HEK293 (cell line): ENCODE measurements at regions not wholly inside any gene's neighbourhood (a gene's known extent, or its start where the extent isn't known, plus 50 kb on each side); places are given as distances from the start of the nearest gene placed in this dataset.

Experiments
- BCL11B ChIP-seq: fragments of 450-650 bp; formaldehyde crosslinking; IDR thresholded peaks from 2 replicates; pipeline ENCODE4 v1.5.1; 2016; ENCODE audit warnings: low read depth, missing biosample characterization, missing genetic modification characterization
- GLIS2 ChIP-seq: fragments of 450-650 bp; formaldehyde crosslinking; IDR thresholded peaks from 2 replicates; pipeline ENCODE4 v1.5.1; 2016; ENCODE audit warnings: missing biosample characterization, missing genetic modification characterization
- INSM2 ChIP-seq: fragments of 450-650 bp; formaldehyde crosslinking; IDR thresholded peaks from 2 replicates; pipeline ENCODE4 v1.5.1; 2016; ENCODE audit warnings: missing biosample characterization, missing genetic modification characterization
- KLF16 ChIP-seq: fragments of 450-650 bp; formaldehyde crosslinking; IDR thresholded peaks from 2 replicates; pipeline ENCODE4 v1.5.1; 2017; ENCODE audit warnings: missing biosample characterization, missing genetic modification characterization
- MYNN ChIP-seq: fragments of 450-650 bp; formaldehyde crosslinking; IDR thresholded peaks from 2 replicates; pipeline ENCODE4 v1.5.1; 2016; ENCODE audit warnings: missing biosample characterization, missing genetic modification characterization, borderline replicate concordance
- OVOL3 ChIP-seq: fragments of 450-650 bp; formaldehyde crosslinking; IDR thresholded peaks from 2 replicates; pipeline ENCODE4 v1.5.1; 2016; ENCODE audit warnings: missing biosample characterization, missing genetic modification characterization
- TCF7L2 ChIP-seq: IDR thresholded peaks from 2 replicates; pipeline ENCODE4 v1.6.1; 2011; ENCODE audit warnings: low read depth, mild to moderate bottlenecking, inconsistent platforms, low read length, moderate library complexity, borderline replicate concordance
- TRIM28 ChIP-seq: IDR thresholded peaks from 2 replicates; pipeline ENCODE4 v1.6.1; 2011; ENCODE audit warnings: low read length, control low read depth, borderline replicate concordance
- ZBTB10 ChIP-seq: fragments of 450-650 bp; formaldehyde crosslinking; IDR thresholded peaks from 2 replicates; pipeline ENCODE4 v1.5.1; 2016; ENCODE audit warnings: missing biosample characterization, missing genetic modification characterization
- ZBTB11 ChIP-seq: fragments of 450-650 bp; formaldehyde crosslinking; conservative IDR thresholded peaks from 2 replicates; pipeline ENCODE4 v1.5.1; 2016; ENCODE audit warnings: low read depth, missing biosample characterization, missing genetic modification characterization
- ZBTB17 ChIP-seq: fragments of 450-650 bp; formaldehyde crosslinking; IDR thresholded peaks from 2 replicates; pipeline ENCODE4 v1.5.1; 2016; ENCODE audit warnings: missing biosample characterization, missing genetic modification characterization
- ZBTB44 ChIP-seq: fragments of 450-650 bp; IDR thresholded peaks from 2 replicates; pipeline ENCODE4 v1.5.1; 2018; ENCODE audit warnings: missing biosample characterization, mild to moderate bottlenecking, missing genetic modification characterization
- ZNF10 ChIP-seq: fragments of 450-650 bp; formaldehyde crosslinking; IDR thresholded peaks from 2 replicates; pipeline ENCODE4 v1.5.1; 2017; ENCODE audit warnings: missing biosample characterization, missing genetic modification characterization
- ZNF121 ChIP-seq: fragments of 450-650 bp; formaldehyde crosslinking; IDR thresholded peaks from 2 replicates; pipeline ENCODE4 v1.5.1; 2016; ENCODE audit warnings: missing biosample characterization, missing genetic modification characterization
- ZNF146 ChIP-seq: fragments of 450-650 bp; formaldehyde crosslinking; IDR thresholded peaks from 2 replicates; pipeline ENCODE4 v1.5.1; 2016; ENCODE audit warnings: missing biosample characterization, missing genetic modification characterization
- ZNF184 ChIP-seq: fragments of 450-650 bp; IDR thresholded peaks from 2 replicates; pipeline ENCODE4 v1.5.1; 2018; ENCODE audit warnings: missing biosample characterization, mild to moderate bottlenecking, missing genetic modification characterization
- ZNF311 ChIP-seq: fragments of 450-650 bp; formaldehyde crosslinking; IDR thresholded peaks from 2 replicates; pipeline ENCODE4 v1.5.1; 2017; ENCODE audit warnings: missing biosample characterization, missing genetic modification characterization, borderline replicate concordance
- ZNF37A ChIP-seq: fragments of 450-650 bp; IDR thresholded peaks from 2 replicates; pipeline ENCODE4 v1.5.1; 2018; ENCODE audit warnings: missing biosample characterization, missing genetic modification characterization
- ZNF394 ChIP-seq: fragments of 450-650 bp; formaldehyde crosslinking; IDR thresholded peaks from 2 replicates; pipeline ENCODE4 v1.5.1; 2016; ENCODE audit warnings: missing biosample characterization, missing genetic modification characterization, mild to moderate bottlenecking, moderate library complexity, borderline replicate concordance
- ZNF510 ChIP-seq: fragments of 450-650 bp; formaldehyde crosslinking; IDR thresholded peaks from 2 replicates; pipeline ENCODE4 v1.5.1; 2018; ENCODE audit warnings: mild to moderate bottlenecking, missing genetic modification characterization, missing biosample characterization; ENCODE audit not compliant: insufficient replicate concordance
- ZNF626 ChIP-seq: fragments of 450-650 bp; sonication (Bioruptor Pico); formaldehyde crosslinking; IDR thresholded peaks from 2 replicates; pipeline ENCODE4 v1.5.1; 2018; ENCODE audit warnings: missing biosample characterization, missing genetic modification characterization, inconsistent platforms
- ZNF639 ChIP-seq: fragments of 450-650 bp; formaldehyde crosslinking; IDR thresholded peaks from 2 replicates; pipeline ENCODE4 v1.5.1; 2016; ENCODE audit warnings: missing biosample characterization, missing genetic modification characterization
- ZNF658 ChIP-seq: fragments of 450-650 bp; formaldehyde crosslinking; IDR thresholded peaks from 2 replicates; pipeline ENCODE4; 2016; ENCODE audit warnings: missing biosample characterization, missing genetic modification characterization
- ZNF660 ChIP-seq: fragments of 450-650 bp; IDR thresholded peaks from 2 replicates; pipeline ENCODE4 v1.5.1; 2018; ENCODE audit warnings: missing biosample characterization, mild to moderate bottlenecking, missing genetic modification characterization
- ZNF664 ChIP-seq: fragments of 450-650 bp; formaldehyde crosslinking; IDR thresholded peaks from 2 replicates; pipeline ENCODE4 v1.5.1; 2016; ENCODE audit warnings: missing biosample characterization, missing genetic modification characterization
- ZNF707 ChIP-seq: fragments of 450-650 bp; formaldehyde crosslinking; IDR thresholded peaks from 2 replicates; pipeline ENCODE4 v1.5.1; 2016; ENCODE audit warnings: missing biosample characterization, missing genetic modification characterization
- ZNF791 ChIP-seq: fragments of 450-650 bp; formaldehyde crosslinking; IDR thresholded peaks from 2 replicates; pipeline ENCODE4 v1.5.1; 2016; ENCODE audit warnings: missing biosample characterization, missing genetic modification characterization
- ZXDB ChIP-seq: fragments of 450-650 bp; formaldehyde crosslinking; IDR thresholded peaks from 2 replicates; pipeline ENCODE4 v1.5.1; 2016; ENCODE audit warnings: missing biosample characterization, missing genetic modification characterization

GRCh38 chr6:28643017-28643740 is 117.5 kb downstream of the GPX5 start (continued):
- TF ChIP-seq ZNF10 (tag by site-specific recombination) (peak; percentile 50; the same call in 1 of the 2 replicates), OVOL3 (tag by site-specific recombination) (no peak), KLF16 (tag by site-specific recombination) (no peak), ZNF658 (no peak), ZNF311 (tag by site-specific recombination) (no peak), TCF7L2 (peak; percentile 40; the same call in 1 of the 2 replicates), BCL11B (no peak), ZBTB44 (tag by site-specific recombination) (peak; percentile 32; the same call in 1 of the 2 replicates), ZXDB (tag by site-specific recombination) (peak; percentile 49), ZNF664 (tag by site-specific recombination) (peak; percentile 53; the same call in 1 of the 2 replicates), TRIM28 (peak; percentile 42; the same call in 1 of the 2 replicates), ZNF510 (tag by site-specific recombination) (peak; percentile 87), INSM2 (tag by site-specific recombination) (0 out of 2 replicates have a peak, but pooled peaks have one; percentile 14), ZNF146 (tag by site-specific recombination) (peak; percentile 10; the same call in 1 of the 2 replicates), ZNF626 (tag by site-specific recombination) (0 out of 2 replicates have a peak, but pooled peaks have one; percentile 80), ZBTB11 (tag by site-specific recombination) (peak; percentile 76), ZNF394 (tag by site-specific recombination) (peak; percentile 46; the same call in 1 of the 2 replicates), GLIS2 (tag by site-specific recombination) (no peak), ZNF37A (tag by site-specific recombination) (no peak), ZNF639 (tag by site-specific recombination) (0 out of 2 replicates have a peak, but pooled peaks have one; percentile 47), ZNF660 (tag by site-specific recombination) (peak; percentile 96), ZNF121 (tag by site-specific recombination) (no peak), ZNF707 (no peak), ZBTB10 (tag by site-specific recombination) (no peak), ZNF184 (tag by site-specific recombination) (peak; percentile 61; the same call in 1 of the 2 replicates), ZNF791 (tag by site-specific recombination) (no peak), ZBTB17 (peak; percentile 70), MYNN (tag by site-specific recombination) (no peak)
